ENCODE measurements at regions not wholly inside any gene's neighbourhood (a gene's known extent, or its start where the extent isn't known, plus 50 kb on each side); places are given as distances from the start of the nearest gene placed in this dataset.

DNA sequence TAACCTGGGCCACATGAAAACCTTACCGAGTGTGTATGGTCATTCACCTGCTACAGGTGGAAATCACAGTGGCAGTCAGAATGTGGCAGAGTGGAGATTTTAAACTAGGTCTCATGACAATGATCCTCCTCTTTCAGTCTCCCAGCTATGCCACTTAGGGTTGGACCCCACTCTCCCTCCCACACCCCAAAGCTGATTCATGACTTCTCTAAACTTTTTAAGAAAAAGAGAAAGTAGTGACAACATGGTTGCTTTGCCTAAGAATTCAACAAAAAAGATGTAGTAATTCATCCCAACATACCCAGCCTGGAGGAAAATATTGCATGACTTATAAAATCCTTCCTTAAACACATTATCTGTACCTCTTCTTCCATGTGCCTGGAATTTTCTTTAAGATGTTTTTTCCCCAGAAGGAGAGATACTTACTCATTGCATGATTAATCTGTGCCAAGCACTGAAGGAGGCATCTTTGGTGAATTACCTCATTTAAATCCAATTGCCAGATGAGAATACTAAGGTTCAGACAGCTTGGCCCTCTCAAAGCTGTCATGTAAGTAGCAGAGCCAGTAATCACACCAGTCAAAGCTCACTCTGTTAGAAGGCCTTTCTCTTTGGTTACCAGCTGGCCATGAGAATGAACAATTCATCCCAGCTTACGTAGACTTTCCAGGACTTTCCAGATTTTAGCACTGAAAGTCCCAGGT lies 119.9 kb downstream of the COPRS start (continued):
- TF ChIP-seq RAD21 (IDR thresholded peaks at IDR 0.05 in 1 of 2, conservative IDR thresholded peaks at IDR 0.05 in 1 of 2; ENCODE audit: low read depth in 2 of 2, low read length in 2 of 2) (no peak), SP2 (IDR thresholded peaks at IDR 0.05; ENCODE audit: low read length) (no peak), SRF (IDR thresholded peaks at IDR 0.05; ENCODE audit: low read depth, low read length) (no peak), CBX5 (IDR thresholded peaks at IDR 0.05; ENCODE audit: low read depth, low read length) (no peak), SAP30 (IDR thresholded peaks at IDR 0.05; ENCODE audit: insufficient read depth, insufficient replicate concordance, low read length) (no peak), TCF12 (IDR thresholded peaks at IDR 0.05; ENCODE audit: low read depth, low read length) (no peak), POU5F1 (IDR thresholded peaks at IDR 0.05; ENCODE audit: low read depth, low read length) (no peak), TBP (IDR thresholded peaks at IDR 0.05; ENCODE audit: low read depth, low read length) (no peak)

Data from H1 (cell line).